ENCODE measurements at regions not wholly inside any gene's neighbourhood (a gene's known extent, or its start where the extent isn't known, plus 50 kb on each side); places are given as distances from the start of the nearest gene placed in this dataset.

- Histone ChIP-seq H3K27ac (ENCODE audit: low read depth, low read length, poor library complexity, severe bottlenecking) (no peak overlapping the region), H3K4me3 (ENCODE audit: low read depth, low read length, poor library complexity, severe bottlenecking) (no peak overlapping the region), H2AFZ (ENCODE audit: low read length) (no peak overlapping the region), H3K36me3 (ENCODE audit: insufficient read depth, low read length) (no peaks in the 10 kb centered on the region), H3K9me2 (ENCODE audit: insufficient read depth, low read length) (no peaks in the 10 kb centered on the region), H4K20me1 (ENCODE audit: insufficient read depth, low read length) (no peaks in the 10 kb centered on the region), H3K4me2 (ENCODE audit: low read length) (no peak overlapping the region), H3K79me2 (ENCODE audit: insufficient read depth, low read depth, low read length) (no peaks in the 10 kb centered on the region), H3K4me1 (ENCODE audit: insufficient read depth, low read length, poor library complexity, severe bottlenecking) (no peaks in the 10 kb centered on the region), H3K9me3 (ENCODE audit: low read length) (no peaks in the 10 kb centered on the region)
- TF ChIP-seq CTCF (conservative IDR thresholded peaks at IDR 0.05; ENCODE audit: low read length): no peak
- TF ChIP-seq EZH2phosphoT487 (IDR thresholded peaks at IDR 0.05; ENCODE audit: borderline replicate concordance, low read depth, low read length): no peak
- no TSS peak for BruUV-seq (replicated peaks)
- intact Hi-C loops (cut with micrococcal nuclease; ENCODE audit: unreplicated experiment): no loop called here
- ChIA-PET POLR2A (interaction anchor here (0.6 kb wide), 1 partner anchor 177 kb away, joined by 3 read pairs; no protein-coding TSS in a partner anchor), CTCF (ENCODE audit: unreplicated experiment) (no interaction called here)
- DNase-seq (ENCODE audit: low spot score): no peak
Observed at GRCh38 chr7:25669281-25669781, 441.0 kb upstream of the NPVF start.

DNA sequence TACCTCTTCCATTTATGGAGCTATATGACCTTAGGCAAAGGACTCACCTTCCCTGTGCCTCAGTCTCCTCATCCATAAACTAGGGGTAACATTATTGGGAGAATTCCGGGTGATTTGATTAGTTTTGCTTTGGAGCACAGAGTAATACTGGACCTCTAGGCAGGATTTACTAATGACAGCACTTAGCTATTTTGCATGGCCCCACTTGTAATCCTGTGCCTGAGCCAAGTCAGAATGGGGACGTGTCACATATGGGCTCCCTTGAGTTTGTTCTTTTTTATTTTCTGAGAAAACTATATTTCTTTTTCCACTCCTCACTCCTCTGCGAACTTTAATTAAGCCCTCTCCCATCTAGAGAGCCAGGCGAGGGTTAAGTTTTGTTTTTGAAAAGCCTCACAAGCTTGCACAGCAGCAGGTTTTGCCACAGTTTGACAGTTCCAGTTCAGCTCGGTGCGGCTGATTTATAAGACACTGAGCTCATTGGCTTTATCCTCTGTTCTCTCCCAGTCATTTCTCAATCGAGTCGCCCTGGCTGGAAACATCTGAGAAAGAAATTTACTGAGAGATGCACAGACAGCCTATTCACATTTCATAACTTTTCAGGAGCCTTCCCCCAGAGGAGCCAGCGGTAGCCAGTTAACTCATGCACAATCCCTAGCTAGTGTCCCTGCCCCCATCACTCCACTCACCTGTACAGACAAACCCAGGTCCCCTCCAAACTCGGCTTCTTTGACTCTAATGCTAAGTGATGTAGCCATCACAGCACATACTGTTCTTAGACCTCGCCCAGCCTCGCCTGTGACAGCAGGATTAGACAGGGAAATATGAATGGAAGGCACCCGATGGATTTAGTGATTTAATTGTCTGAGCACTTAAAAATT, 441.9 kb upstream of the NPVF start:
- Histone ChIP-seq H3K36me3 (ENCODE audit: insufficient read depth, low read length) (no peaks in the 10 kb centered on the region), H3K4me2 (ENCODE audit: low read length) (no peak overlapping the region), H3K27ac (ENCODE audit: low read depth, low read length, poor library complexity, severe bottlenecking) (no peak overlapping the region), H3K9me3 (ENCODE audit: low read length) (no peaks in the 10 kb centered on the region), H2AFZ (ENCODE audit: low read length) (no peak overlapping the region), H3K4me1 (ENCODE audit: insufficient read depth, low read length, poor library complexity, severe bottlenecking) (no peaks in the 10 kb centered on the region), H3K79me2 (ENCODE audit: insufficient read depth, low read depth, low read length) (no peaks in the 10 kb centered on the region), H3K4me3 (ENCODE audit: low read depth, low read length, poor library complexity, severe bottlenecking) (no peak overlapping the region), H3K9me2 (ENCODE audit: insufficient read depth, low read length) (no peaks in the 10 kb centered on the region), H4K20me1 (ENCODE audit: insufficient read depth, low read length) (no peaks in the 10 kb centered on the region)
- ChIA-PET CTCF (ENCODE audit: unreplicated experiment) (no interaction called here), POLR2A (interaction anchor here (0.6 kb wide), 1 partner anchor 177 kb away, joined by 3 read pairs; no protein-coding TSS in a partner anchor)
- no TSS peak for BruUV-seq (replicated peaks)
- no peak for TF ChIP-seq EZH2phosphoT487 (IDR thresholded peaks at IDR 0.05; ENCODE audit: borderline replicate concordance, low read depth, low read length)
- intact Hi-C loops (cut with micrococcal nuclease; ENCODE audit: unreplicated experiment): no loop called here
- DNase-seq (ENCODE audit: low spot score): no peak

GRCh38 chr7:25671111-25671510, 442.8 kb upstream of the NPVF start:
- Histone ChIP-seq H3K4me3 (ENCODE audit: low read depth, low read length, poor library complexity, severe bottlenecking) (no peak overlapping the region), H3K27ac (ENCODE audit: low read depth, low read length, poor library complexity, severe bottlenecking) (no peak overlapping the region), H3K9me2 (ENCODE audit: insufficient read depth, low read length) (no peaks in the 10 kb centered on the region), H2AFZ (ENCODE audit: low read length) (no peak overlapping the region), H4K20me1 (ENCODE audit: insufficient read depth, low read length) (no peaks in the 10 kb centered on the region), H3K79me2 (ENCODE audit: insufficient read depth, low read depth, low read length) (no peaks in the 10 kb centered on the region), H3K36me3 (ENCODE audit: insufficient read depth, low read length) (no peaks in the 10 kb centered on the region), H3K9me3 (ENCODE audit: low read length) (no peaks in the 10 kb centered on the region), H3K4me2 (ENCODE audit: low read length) (no peak overlapping the region), H3K4me1 (ENCODE audit: insufficient read depth, low read length, poor library complexity, severe bottlenecking) (no peaks in the 10 kb centered on the region)
- ChIA-PET POLR2A (no interaction called here), CTCF (ENCODE audit: unreplicated experiment) (no interaction called here)
- no peak for DNase-seq (ENCODE audit: low spot score)
- BruUV-seq (replicated peaks): no TSS peak
- intact Hi-C loops (cut with micrococcal nuclease; ENCODE audit: unreplicated experiment): no loop called here
- TF ChIP-seq CTCF (conservative IDR thresholded peaks at IDR 0.05; ENCODE audit: low read length) (no peak), EZH2phosphoT487 (IDR thresholded peaks at IDR 0.05; ENCODE audit: borderline replicate concordance, low read depth, low read length) (no peak)

Measured in OCI-LY7 (cell line).